Upper lobe of left lung (tissue), 4 donors: ENCODE measurements at regions not wholly inside any gene's neighbourhood (a gene's known extent, or its start where the extent isn't known, plus 50 kb on each side); places are given as distances from the start of the nearest gene placed in this dataset.

Experiments
- EP300 ChIP-seq, 4 donors: sonication (generic); formaldehyde crosslinking; IDR thresholded peaks; one replicate each; pipeline ENCODE4 v1.5.1; 2017; ENCODE audit warnings: antibody characterized with exemption in 4 of 4, control low read depth in 2 of 4
- POLR2A ChIP-seq, 4 donors: fragments of 450-650 bp; IDR thresholded peaks; one replicate each; pipeline ENCODE4 v1.5.1; 2016 to 2017; ENCODE audit warnings: antibody characterized with exemption in 4 of 4, mild to moderate bottlenecking in 2 of 4
- POLR2AphosphoS5 ChIP-seq, 2 donors: sonication (generic); formaldehyde crosslinking; IDR thresholded peaks; one replicate each; pipeline ENCODE4 v1.5.1; 2017; ENCODE audit warnings: antibody characterized with exemption in 2 of 2
- TF ChIP-seq, protein P1 (sequence below), 6 experiments: fragments of 450-650 bp in 4 of 6; fragments of 200-600 bp in 2 of 6; sonication (generic) in 2 of 6; IDR thresholded peaks; one replicate each; pipeline ENCODE4 v1.5.1; 2016 to 2019; ENCODE audit warnings: antibody characterized with exemption in 6 of 6

DNA sequence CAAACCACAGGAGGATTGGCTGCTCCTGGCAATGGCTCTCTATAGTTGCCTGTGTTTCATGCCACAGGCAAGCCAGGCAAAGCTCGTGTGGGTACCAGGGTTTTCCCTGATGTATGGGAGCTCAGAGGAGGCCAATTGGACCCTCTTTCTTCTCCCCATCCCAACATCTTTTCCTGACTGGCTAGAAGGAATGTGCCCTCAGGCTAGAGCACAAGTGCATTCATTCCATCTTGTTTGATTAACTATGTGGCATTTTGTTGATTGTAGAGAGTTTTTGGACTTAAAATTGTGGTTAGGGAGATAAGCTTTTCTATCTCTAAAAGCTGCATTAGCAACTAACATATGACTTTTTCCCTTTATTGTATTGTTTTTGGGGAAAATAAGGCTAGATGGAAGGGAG is 561.3 kb downstream of the PSAT1 start:
- no peak for TF ChIP-seq EP300 (IDR thresholded peaks at IDR 0.05)
- no peak for TF ChIP-seq POLR2A (IDR thresholded peaks at IDR 0.05)
- no peak for TF ChIP-seq POLR2AphosphoS5 (IDR thresholded peaks at IDR 0.05)
- TF ChIP-seq, protein P1, sequence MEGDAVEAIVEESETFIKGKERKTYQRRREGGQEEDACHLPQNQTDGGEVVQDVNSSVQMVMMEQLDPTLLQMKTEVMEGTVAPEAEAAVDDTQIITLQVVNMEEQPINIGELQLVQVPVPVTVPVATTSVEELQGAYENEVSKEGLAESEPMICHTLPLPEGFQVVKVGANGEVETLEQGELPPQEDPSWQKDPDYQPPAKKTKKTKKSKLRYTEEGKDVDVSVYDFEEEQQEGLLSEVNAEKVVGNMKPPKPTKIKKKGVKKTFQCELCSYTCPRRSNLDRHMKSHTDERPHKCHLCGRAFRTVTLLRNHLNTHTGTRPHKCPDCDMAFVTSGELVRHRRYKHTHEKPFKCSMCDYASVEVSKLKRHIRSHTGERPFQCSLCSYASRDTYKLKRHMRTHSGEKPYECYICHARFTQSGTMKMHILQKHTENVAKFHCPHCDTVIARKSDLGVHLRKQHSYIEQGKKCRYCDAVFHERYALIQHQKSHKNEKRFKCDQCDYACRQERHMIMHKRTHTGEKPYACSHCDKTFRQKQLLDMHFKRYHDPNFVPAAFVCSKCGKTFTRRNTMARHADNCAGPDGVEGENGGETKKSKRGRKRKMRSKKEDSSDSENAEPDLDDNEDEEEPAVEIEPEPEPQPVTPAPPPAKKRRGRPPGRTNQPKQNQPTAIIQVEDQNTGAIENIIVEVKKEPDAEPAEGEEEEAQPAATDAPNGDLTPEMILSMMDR (IDR thresholded peaks at IDR 0.05): no peak
